Activated CD8-positive, alpha-beta memory T cell treated with anti-CD3 and anti-CD28 coated beads, Interleukin-2, amount 10 ng/mL, durations not matched to agents 7 days and 5 days (primary cell): ENCODE measurements at regions not wholly inside any gene's neighbourhood (a gene's known extent, or its start where the extent isn't known, plus 50 kb on each side); places are given as distances from the start of the nearest gene placed in this dataset.

Source experiments
- ATAC-seq: fragments of 150-1000 bp; cut with Tn5 transposase; one replicate; pipeline ENCODE4 v1.10.0; 2021; ENCODE audit warnings: moderate library complexity
- CTCF ChIA-PET: fragments of 350-600 bp; sonication (Branson Sonifier 250); formaldehyde crosslinking; loops from one replicate; lab custom pipeline; 2021; ENCODE audit warnings: antibody characterized with exemption; lab: Charles Lee
- DNase-seq: peaks from one replicate; pipeline ENCODE4 v3.0.0-alpha.2; 2020
- H3K27ac Mint-ChIP-seq: one replicate; pipeline ENCODE4 v1.8.0; 2021; ENCODE audit warnings: mild to moderate bottlenecking, mixed read lengths
- H3K27me3 Mint-ChIP-seq: one replicate; pipeline ENCODE4 v1.8.0; 2021; ENCODE audit warnings: mixed read lengths
- H3K36me3 Mint-ChIP-seq: one replicate; pipeline ENCODE4 v1.8.0; 2021; ENCODE audit warnings: mild to moderate bottlenecking, mixed read lengths
- H3K4me1 Mint-ChIP-seq: one replicate; pipeline ENCODE4 v1.8.0; 2021; ENCODE audit warnings: mixed read lengths
- H3K4me3 Mint-ChIP-seq: one replicate; pipeline ENCODE4 v1.8.0; 2021; ENCODE audit warnings: mild to moderate bottlenecking, moderate library complexity, mixed read lengths
- H3K9me3 Mint-ChIP-seq: one replicate; pipeline ENCODE4 v1.8.0; 2022; ENCODE audit warnings: low read depth, mixed read lengths

- DNase-seq (no peak), ATAC-seq (no peak)
- CTCF ChIA-PET = no interaction called here
- Mint-ChIP-seq H3K4me1 (no peaks in the 10 kb centered on the region), H3K36me3 (no peaks in the 10 kb centered on the region), H3K9me3 (peaks cover 2% of the 10 kb centered on the region), H3K27ac (no peak overlapping the region), H3K27me3 (no peaks in the 10 kb centered on the region), H3K4me3 (no peak overlapping the region)
Measured at GRCh38 chr16:55263271-55264250, 60.4 kb upstream of the IRX6 start.

GRCh38 chr16:55264949-55265348 is 59.1 kb upstream of the IRX6 start:
- Mint-ChIP-seq H3K9me3 (peaks cover 2% of the 10 kb centered on the region), H3K36me3 (no peaks in the 10 kb centered on the region), H3K4me3 (no peak overlapping the region), H3K27ac (no peak overlapping the region), H3K27me3 (no peaks in the 10 kb centered on the region), H3K4me1 (no peaks in the 10 kb centered on the region)
- no peak for DNase-seq
- CTCF ChIA-PET = no interaction called here
- no peak for ATAC-seq

GRCh38 chr16:55265926-55266325 is 58.1 kb upstream of the IRX6 start:
- H3K4me1 Mint-ChIP-seq = no peaks in the 10 kb centered on the region
- ATAC-seq = no peak
- no peak overlapping the region for H3K4me3 Mint-ChIP-seq
- no peaks in the 10 kb centered on the region for H3K36me3 Mint-ChIP-seq
- CTCF ChIA-PET = no interaction called here
- no peaks in the 10 kb centered on the region for H3K27me3 Mint-ChIP-seq
- no peak overlapping the region for H3K27ac Mint-ChIP-seq
- DNase-seq = no peak
- peaks cover 2% of the 10 kb centered on the region for H3K9me3 Mint-ChIP-seq

- CTCF ChIA-PET = no interaction called here
- Mint-ChIP-seq H3K36me3 (no peaks in the 10 kb centered on the region), H3K4me1 (no peaks in the 10 kb centered on the region), H3K27ac (no peak overlapping the region), H3K9me3 (no peaks in the 10 kb centered on the region), H3K27me3 (no peaks in the 10 kb centered on the region), H3K4me3 (no peak overlapping the region)
- no peak for DNase-seq
- ATAC-seq = no peak
Measured at GRCh38 chr16:55271945-55272513, 52.0 kb upstream of the IRX6 start.

- no peak for DNase-seq
- H3K4me1 Mint-ChIP-seq = no peaks in the 10 kb centered on the region
- H3K36me3 Mint-ChIP-seq = no peaks in the 10 kb centered on the region
- H3K4me3 Mint-ChIP-seq = no peak overlapping the region
- no peaks in the 10 kb centered on the region for H3K27me3 Mint-ChIP-seq
- no peaks in the 10 kb centered on the region for H3K9me3 Mint-ChIP-seq
- no peak overlapping the region for H3K27ac Mint-ChIP-seq
- ATAC-seq = no peak
- CTCF ChIA-PET = no interaction called here
Measured at GRCh38 chr16:55272744-55273143, 51.3 kb upstream of the IRX6 start.

- Mint-ChIP-seq H3K36me3 (no peaks in the 10 kb centered on the region), H3K27me3 (no peaks in the 10 kb centered on the region), H3K4me1 (no peaks in the 10 kb centered on the region), H3K27ac (no peak overlapping the region), H3K4me3 (no peak overlapping the region), H3K9me3 (no peaks in the 10 kb centered on the region)
- CTCF ChIA-PET = no interaction called here
- no peak for ATAC-seq
- DNase-seq = no peak
Measured at GRCh38 chr16:55273356-55273755, 50.6 kb upstream of the IRX6 start.

GRCh38 chr16:55273959-55274358 is 50.0 kb upstream of the IRX6 start:
- DNase-seq (no peak), ATAC-seq (no peak)
- CTCF ChIA-PET = no interaction called here
- Mint-ChIP-seq H3K9me3 (no peaks in the 10 kb centered on the region), H3K4me3 (no peak overlapping the region), H3K27me3 (no peaks in the 10 kb centered on the region), H3K36me3 (no peaks in the 10 kb centered on the region), H3K27ac (no peak overlapping the region), H3K4me1 (no peaks in the 10 kb centered on the region)
